ENCODE measurements at regions not wholly inside any gene's neighbourhood (a gene's known extent, or its start where the extent isn't known, plus 50 kb on each side); places are given as distances from the start of the nearest gene placed in this dataset.
A peak's percentile ranks its signal among the peaks of the same experiment; 100 is the strongest.

GRCh38 chr3:86702381-86702958 lies 288.5 kb downstream of the VGLL3 start:
- H2AFZ ChIP-seq: no peak overlapping the region
- no peaks in the 10 kb centered on the region for H3K4me1 ChIP-seq (ENCODE audit: insufficient read depth)
- no peaks in the 10 kb centered on the region for H4K20me1 ChIP-seq (ENCODE audit: insufficient read depth, poor library complexity, severe bottlenecking)
- H3K79me2 ChIP-seq: no peaks in the 10 kb centered on the region
- 28% methylated on average over 1 of the region's 1 CpG for WGBS (ENCODE audit: low lambda C conversion rate, missing lambda C conversion rate)
- TF ChIP-seq EZH2 (IDR thresholded peaks at IDR 0.05; ENCODE audit: borderline replicate concordance): no peak
- TF ChIP-seq CTCF (IDR thresholded peaks at IDR 0.05; ENCODE audit: poor library complexity): peak; percentile 65
- no peaks in the 10 kb centered on the region for H3K36me3 ChIP-seq (replicated peaks; ENCODE audit: insufficient read depth, low read depth)
- H3K4me3 ChIP-seq: no peak overlapping the region
- no peak overlapping the region for H3K27ac ChIP-seq
- no peaks in the 10 kb centered on the region for H3K9me3 ChIP-seq (ENCODE audit: low read depth)
- no peak for DNase-seq (ENCODE audit: low spot score)
- no peak overlapping the region for H3K4me2 ChIP-seq
- H3K27me3 ChIP-seq: no peaks in the 10 kb centered on the region
- no peaks in the 10 kb centered on the region for H3K9me2 ChIP-seq (replicated peaks; ENCODE audit: insufficient read depth)

GRCh38 chr3:86695752-86696151 lies 295.2 kb downstream of the VGLL3 start:
- no peak overlapping the region for H3K4me3 ChIP-seq
- H3K9me3 ChIP-seq (ENCODE audit: low read depth): no peaks in the 10 kb centered on the region
- H3K4me2 ChIP-seq: no peak overlapping the region
- no peaks in the 10 kb centered on the region for H3K27me3 ChIP-seq
- TF ChIP-seq CTCF (IDR thresholded peaks at IDR 0.05; ENCODE audit: poor library complexity) (no peak), EZH2 (IDR thresholded peaks at IDR 0.05; ENCODE audit: borderline replicate concordance) (no peak), EZH2phosphoT487 (IDR thresholded peaks at IDR 0.05; ENCODE audit: low read depth, severe bottlenecking, unreplicated experiment) (no peak)
- no peak overlapping the region for H2AFZ ChIP-seq
- H3K9me2 ChIP-seq (replicated peaks; ENCODE audit: insufficient read depth): no peaks in the 10 kb centered on the region
- no peaks in the 10 kb centered on the region for H3K79me2 ChIP-seq
- WGBS (ENCODE audit: low lambda C conversion rate, missing lambda C conversion rate): 73% methylated on average over 5 of the region's 5 CpGs
- no peaks in the 10 kb centered on the region for H3K36me3 ChIP-seq (replicated peaks; ENCODE audit: insufficient read depth, low read depth)
- DNase-seq (ENCODE audit: low spot score): no peak
- H4K20me1 ChIP-seq (ENCODE audit: insufficient read depth, poor library complexity, severe bottlenecking): no peaks in the 10 kb centered on the region
- no peaks in the 10 kb centered on the region for H3K4me1 ChIP-seq (ENCODE audit: insufficient read depth)
- H3K27ac ChIP-seq: no peak overlapping the region

- no peak overlapping the region for H3K27ac ChIP-seq
- no peaks in the 10 kb centered on the region for H3K4me1 ChIP-seq (ENCODE audit: insufficient read depth)
- no peaks in the 10 kb centered on the region for H3K27me3 ChIP-seq
- H3K9me3 ChIP-seq (ENCODE audit: low read depth): no peaks in the 10 kb centered on the region
- no peak overlapping the region for H3K4me2 ChIP-seq
- no peak overlapping the region for H3K4me3 ChIP-seq
- H3K36me3 ChIP-seq (replicated peaks; ENCODE audit: insufficient read depth, low read depth): no peaks in the 10 kb centered on the region
- no peaks in the 10 kb centered on the region for H3K9me2 ChIP-seq (replicated peaks; ENCODE audit: insufficient read depth)
- no peaks in the 10 kb centered on the region for H4K20me1 ChIP-seq (ENCODE audit: insufficient read depth, poor library complexity, severe bottlenecking)
- no peaks in the 10 kb centered on the region for H3K79me2 ChIP-seq
- no peak overlapping the region for H2AFZ ChIP-seq
- no peak for DNase-seq (ENCODE audit: low spot score)
- no peak for TF ChIP-seq EZH2 (IDR thresholded peaks at IDR 0.05; ENCODE audit: borderline replicate concordance)
- no peak for TF ChIP-seq CTCF (IDR thresholded peaks at IDR 0.05; ENCODE audit: poor library complexity)
- no peak for TF ChIP-seq EZH2phosphoT487 (IDR thresholded peaks at IDR 0.05; ENCODE audit: low read depth, severe bottlenecking, unreplicated experiment)
Observed at GRCh38 chr3:86673991-86674390, 317.0 kb downstream of the VGLL3 start.

GRCh38 chr3:86661817-86662216 lies 329.1 kb downstream of the VGLL3 start:
- Histone ChIP-seq H4K20me1 (ENCODE audit: insufficient read depth, poor library complexity, severe bottlenecking) (no peaks in the 10 kb centered on the region), H3K4me3 (no peak overlapping the region), H3K27ac (no peak overlapping the region), H3K4me1 (ENCODE audit: insufficient read depth) (no peaks in the 10 kb centered on the region), H2AFZ (no peak overlapping the region), H3K4me2 (no peak overlapping the region), H3K36me3 (replicated peaks; ENCODE audit: insufficient read depth, low read depth) (no peaks in the 10 kb centered on the region), H3K9me2 (replicated peaks; ENCODE audit: insufficient read depth) (no peaks in the 10 kb centered on the region), H3K79me2 (no peaks in the 10 kb centered on the region), H3K9me3 (ENCODE audit: low read depth) (no peaks in the 10 kb centered on the region), H3K27me3 (no peaks in the 10 kb centered on the region)
- TF ChIP-seq EZH2phosphoT487 (IDR thresholded peaks at IDR 0.05; ENCODE audit: low read depth, severe bottlenecking, unreplicated experiment): no peak
- TF ChIP-seq CTCF (IDR thresholded peaks at IDR 0.05; ENCODE audit: poor library complexity): no peak
- TF ChIP-seq EZH2 (IDR thresholded peaks at IDR 0.05; ENCODE audit: borderline replicate concordance): no peak
- DNase-seq (ENCODE audit: low spot score): no peak
- 82% methylated on average over 2 of the region's 2 CpGs for WGBS (ENCODE audit: low lambda C conversion rate, missing lambda C conversion rate)
